ACHN (cell line): ENCODE measurements at regions not wholly inside any gene's neighbourhood (a gene's known extent, or its start where the extent isn't known, plus 50 kb on each side); places are given as distances from the start of the nearest gene placed in this dataset.
A peak's percentile ranks its signal among the peaks of the same experiment; 100 is the strongest.

Experiments
- DNase-seq: peaks from one replicate; pipeline ENCODE4 v3.0.0-alpha.2; 2015
- in situ Hi-C: cut with HindIII; loops from 2 replicates; pipeline ENCODE4 v1.10.0; 2017; ENCODE audit warnings: low sequenced_read_pairs, low pct_ligation_motif_present, low pct_unique_long_range_greater_than_20kb

DNA sequence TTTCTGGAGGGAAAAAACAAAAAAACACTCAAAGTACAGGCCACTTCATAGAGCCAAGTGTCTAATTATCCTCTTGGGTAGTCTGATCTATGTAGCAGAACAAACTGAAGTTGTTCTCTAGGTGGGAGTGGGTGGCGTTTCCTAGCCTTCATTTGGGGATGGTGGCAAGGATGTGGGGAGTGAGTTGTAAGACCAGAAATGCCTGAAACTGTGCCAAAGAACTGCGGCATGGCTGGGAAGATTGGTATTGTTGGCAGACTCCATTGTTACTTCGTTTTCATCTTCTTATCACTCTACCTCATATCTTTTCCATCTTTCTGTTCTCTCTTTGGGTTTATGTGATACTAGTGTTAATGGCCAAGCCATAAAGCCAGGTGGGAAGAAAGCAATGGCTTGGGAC lies 177.3 kb upstream of the DDHD1 start:
- DNase-seq, result no peak

DNA sequence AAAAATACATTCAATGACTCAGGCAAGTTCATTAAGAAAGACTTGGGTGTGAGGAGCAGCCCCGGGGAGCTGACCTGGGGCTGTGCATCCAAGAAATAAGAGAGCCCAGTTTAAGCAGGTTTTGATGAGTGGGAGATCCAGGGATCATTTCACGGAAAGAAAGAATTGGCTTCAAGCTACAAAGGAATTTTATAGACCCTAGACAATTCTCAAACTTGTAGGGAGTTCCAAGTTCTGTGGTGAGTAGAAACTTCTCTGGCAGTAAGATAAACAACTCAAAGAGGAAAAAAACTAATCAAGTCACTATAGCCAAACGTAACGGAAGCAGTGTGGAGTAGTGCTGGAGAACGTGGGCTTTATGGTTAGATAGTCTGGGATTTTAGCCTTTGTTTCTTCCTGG lies 175.7 kb upstream of the DDHD1 start:
- no peak for DNase-seq
- in situ Hi-C loops, result no loop called here

More for the DNA sequence above, 177.3 kb upstream of the DDHD1 start:
- in situ Hi-C loops, result no loop called here

DNA sequence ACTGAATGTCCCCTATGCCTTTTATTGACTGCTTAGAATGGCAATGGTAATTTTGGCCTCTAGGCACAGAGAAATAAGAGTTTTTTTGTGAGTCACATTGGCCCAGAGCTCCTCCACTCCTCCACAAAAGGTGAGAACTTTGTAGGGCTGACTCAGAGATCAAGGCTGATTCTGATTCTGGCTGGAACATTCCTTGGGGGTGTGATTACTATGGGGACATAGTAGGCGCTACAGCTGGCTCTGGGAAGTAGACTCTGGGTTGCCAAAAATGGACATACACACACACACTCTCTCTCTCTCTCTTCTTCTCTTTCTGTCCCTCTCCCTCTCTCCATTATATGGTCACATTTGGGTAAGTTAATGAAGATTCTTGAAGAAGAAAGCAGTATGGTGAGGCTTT lies 174.6 kb upstream of the DDHD1 start:
- in situ Hi-C loops, result no loop called here
- no peak for DNase-seq

DNA sequence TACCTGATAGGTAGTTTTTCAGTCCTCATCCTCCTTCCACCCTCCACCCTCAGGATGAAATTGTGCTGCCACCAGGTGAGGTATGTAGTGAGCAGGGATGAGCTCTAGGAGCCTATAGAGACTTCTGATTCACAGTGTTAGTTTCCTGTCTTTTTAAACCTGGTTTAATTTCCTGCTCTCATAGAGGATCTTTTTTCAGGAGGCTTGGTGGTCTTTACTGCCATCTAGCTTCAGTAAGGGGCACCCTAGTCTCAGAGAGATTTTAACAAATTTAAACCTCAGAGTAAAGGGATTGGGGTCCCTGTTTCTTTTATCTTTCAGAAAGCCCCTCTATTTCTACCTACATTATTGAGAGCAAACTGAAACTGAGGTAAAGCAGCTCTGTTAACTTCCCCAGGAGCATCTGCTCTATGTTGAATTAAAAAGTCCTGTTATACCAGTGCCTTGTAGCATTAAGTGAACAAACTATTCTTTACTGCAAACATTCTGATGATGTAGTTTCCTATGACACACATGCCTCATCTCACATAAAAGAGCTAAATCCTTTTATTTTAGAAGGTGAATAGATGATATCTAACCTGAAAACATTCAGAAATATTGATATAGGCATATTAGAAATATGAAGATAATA lies 172.2 kb upstream of the DDHD1 start:
- DNase-seq, result no peak
- in situ Hi-C loops, result no loop called here

DNA sequence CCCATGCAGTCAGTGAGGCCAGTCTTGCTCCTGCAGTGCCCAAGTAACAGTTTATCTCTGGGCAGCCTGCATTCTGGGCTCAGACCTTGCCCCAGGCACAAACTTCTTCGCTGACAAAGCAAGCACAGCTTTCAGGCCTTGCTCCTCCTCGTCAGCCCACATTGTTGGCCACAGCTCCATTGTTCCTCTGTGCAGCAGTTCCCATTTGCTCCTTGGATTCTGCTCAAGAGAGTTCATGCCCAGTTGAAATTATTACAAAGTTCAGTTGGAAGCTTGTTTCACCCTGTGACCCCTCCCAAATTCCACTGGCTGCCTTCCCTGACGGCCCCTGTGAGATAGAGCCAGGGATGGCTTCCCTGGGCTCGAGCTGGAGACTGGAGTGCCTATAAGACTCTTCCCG lies 163.4 kb upstream of the DDHD1 start:
- no peak for DNase-seq
- in situ Hi-C loops, result no loop called here

DNA sequence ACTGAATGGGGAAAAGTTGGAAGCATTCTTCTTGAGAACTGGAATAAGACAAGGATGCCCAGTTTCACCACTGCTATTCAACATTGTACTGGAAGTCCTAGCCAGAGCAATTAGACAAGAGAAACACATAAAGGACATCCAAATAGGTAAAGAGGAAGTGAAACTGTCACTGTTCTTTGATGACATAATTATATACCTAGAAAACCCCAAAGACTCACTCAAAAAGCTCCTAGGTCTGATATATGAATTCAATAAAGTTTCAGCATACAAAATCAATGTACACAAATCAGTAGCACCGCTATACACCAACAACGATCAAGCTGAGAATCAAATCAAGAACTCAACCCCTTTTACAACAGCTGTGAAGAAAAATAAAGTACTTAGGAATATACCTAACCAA lies 157.3 kb upstream of the DDHD1 start:
- in situ Hi-C loops, result no loop called here

DNA sequence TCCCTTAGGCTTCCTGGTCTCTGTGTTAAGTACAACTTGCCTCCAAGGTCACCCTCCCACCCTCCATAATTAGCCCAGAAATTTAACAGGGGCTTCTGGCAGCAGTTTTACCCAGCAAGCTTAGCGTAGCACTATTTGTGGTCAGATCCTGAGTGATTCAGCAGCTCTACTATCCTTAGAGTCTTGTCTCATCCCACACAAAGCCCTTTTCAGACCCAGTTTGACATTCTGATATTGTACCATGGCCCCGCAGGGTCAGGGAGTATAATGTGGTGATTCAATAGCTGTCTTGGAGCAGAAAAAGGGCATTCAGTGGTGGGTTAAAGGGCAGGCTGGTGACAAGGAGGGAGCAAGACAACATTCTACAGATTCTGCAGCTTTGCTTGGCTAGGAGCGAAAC lies 153.8 kb upstream of the DDHD1 start:
- in situ Hi-C loops, result no loop called here
- no peak for DNase-seq

More for the DNA sequence above, 157.3 kb upstream of the DDHD1 start:
- no peak for DNase-seq

DNA sequence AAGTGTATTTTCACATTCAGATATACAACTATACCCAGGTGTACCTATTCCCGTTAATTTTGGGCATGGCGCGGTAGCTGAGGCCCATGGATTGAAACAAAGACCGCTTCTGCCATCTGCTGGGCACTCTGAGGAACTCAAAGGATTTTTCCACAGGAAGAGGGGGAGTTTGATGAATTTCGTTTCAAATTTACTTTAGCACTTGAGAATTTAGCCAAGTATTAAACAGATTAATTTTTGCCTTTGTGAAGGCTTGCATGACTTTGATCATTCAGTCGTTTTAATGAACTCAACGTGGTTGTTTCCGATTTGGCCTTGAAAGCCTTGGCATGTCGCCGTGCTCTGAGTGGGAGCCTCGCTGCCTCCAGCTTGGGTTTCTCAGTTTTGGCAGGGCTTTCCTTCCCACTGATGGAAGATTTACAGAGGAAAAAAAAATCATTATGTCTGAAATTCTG lies 153.2 kb upstream of the DDHD1 start:
- in situ Hi-C loops, result no loop called here
- peak; percentile 39 for DNase-seq

DNA sequence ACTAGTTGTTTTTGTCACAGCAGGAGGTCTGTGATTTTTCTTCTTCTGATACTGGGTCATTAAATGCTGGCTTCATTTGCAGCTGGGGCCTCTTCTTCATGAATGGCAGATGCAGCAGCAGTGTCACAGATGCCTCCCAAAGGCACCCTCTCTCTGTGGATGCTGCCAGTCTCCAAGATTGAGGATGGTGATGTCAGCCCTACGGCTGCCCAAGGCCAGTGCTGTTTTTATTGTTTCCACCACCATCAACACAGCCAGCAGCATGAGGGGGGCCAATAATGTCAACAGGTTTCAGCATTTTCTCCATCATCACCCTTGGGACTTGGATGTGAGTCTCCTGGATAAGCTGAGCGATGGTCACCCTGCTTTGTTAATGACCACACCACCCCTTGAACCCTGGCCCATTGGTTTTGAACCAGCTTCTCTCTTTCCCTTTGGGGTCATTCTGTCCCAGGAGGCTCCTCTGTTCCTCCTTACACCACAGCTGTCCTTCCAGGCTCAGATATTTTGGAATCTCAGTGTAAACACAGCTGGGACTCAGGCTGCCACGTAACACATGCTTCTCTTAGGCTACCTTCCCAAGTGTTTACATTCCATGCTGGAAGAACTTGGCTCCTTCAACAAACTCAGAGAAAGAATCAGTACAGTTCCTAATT lies 151.7 kb upstream of the DDHD1 start:
- no peak for DNase-seq
- in situ Hi-C loops, result no loop called here

DNA sequence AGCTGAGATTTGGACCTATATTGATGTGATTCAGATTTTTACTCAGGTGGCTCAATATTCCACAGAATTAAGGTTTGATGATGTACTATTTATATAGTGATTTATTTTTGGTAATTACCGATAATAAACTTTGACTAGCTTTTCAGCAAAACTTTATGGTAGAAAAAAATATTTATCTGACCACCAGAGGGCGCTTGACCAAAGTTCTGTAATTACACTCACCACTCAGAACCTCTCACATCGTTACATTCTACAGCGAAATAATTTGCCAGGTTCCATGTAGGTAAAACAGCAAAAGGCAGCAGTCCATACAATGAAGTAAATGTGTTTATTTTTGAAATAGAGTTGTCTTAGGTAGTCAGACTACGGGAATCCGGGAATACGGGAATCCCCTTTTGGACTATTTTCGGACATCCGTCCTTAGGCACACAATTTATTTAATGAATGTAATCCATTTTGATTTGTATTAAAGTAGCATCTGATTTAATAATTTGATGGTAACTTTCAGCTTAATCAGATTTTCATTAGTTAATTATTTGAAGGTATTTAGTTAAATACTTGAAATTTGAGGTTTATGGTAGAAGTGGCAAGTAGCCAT lies 143.0 kb upstream of the DDHD1 start:
- in situ Hi-C loops, result no loop called here
- DNase-seq, result peak; percentile 25

DNA sequence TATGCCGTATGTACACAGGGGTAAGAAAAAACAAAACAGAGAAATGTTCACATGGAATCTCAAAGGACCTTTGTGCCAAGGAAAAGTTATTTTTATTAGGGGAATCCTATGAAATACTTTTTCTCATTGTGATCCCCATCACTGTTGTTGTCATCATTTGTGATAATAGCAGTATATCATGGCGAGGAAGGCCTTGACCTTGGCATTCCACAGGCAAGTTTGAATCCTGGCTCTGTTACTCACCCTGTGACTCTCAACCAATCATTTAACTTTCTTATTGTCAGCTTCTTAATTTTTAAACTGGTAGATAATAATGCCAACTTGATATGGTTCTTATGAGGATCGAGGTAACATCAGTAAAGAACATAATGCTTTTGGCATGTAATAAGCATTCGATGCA lies 142.2 kb upstream of the DDHD1 start:
- DNase-seq, result no peak
- in situ Hi-C loops, result no loop called here

DNA sequence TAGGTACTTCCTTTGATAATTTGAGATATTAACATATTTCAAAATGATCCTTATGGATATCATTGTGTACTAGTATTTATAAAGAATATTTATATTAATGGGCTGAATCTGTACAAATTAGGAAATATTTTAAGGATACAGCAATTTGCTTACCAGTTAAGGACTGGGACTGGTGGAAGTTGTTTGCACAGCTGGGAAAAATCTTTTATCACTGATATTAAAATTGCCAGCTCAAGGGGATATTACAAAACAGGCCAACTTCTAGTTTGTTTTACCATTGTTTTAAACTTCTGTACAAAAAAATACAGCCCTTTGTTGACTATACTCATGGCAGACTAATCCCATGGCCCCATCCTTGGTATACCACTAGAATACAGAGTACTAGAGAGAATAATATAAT lies 133.2 kb upstream of the DDHD1 start:
- in situ Hi-C loops, result no loop called here
- no peak for DNase-seq

DNA sequence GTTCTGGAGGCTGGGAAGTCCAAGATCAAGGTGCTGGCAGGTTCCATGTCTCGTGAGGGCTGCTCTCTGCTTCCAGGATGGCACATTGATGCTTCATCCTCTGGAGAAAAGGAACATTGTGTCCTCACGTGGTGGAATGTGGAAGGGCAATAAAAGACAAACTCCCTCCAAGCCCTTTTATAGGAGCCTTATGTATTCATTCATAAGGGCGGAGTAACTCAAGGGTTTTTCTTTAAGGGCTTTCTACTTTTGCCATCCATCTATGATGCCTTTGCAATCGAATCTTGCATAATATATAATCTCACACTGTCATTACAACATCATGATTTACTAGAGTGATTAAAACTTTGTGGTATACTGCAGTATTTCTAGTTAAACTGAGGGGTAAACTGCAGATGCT lies 132.7 kb upstream of the DDHD1 start:
- no peak for DNase-seq
- in situ Hi-C loops, result no loop called here

DNA sequence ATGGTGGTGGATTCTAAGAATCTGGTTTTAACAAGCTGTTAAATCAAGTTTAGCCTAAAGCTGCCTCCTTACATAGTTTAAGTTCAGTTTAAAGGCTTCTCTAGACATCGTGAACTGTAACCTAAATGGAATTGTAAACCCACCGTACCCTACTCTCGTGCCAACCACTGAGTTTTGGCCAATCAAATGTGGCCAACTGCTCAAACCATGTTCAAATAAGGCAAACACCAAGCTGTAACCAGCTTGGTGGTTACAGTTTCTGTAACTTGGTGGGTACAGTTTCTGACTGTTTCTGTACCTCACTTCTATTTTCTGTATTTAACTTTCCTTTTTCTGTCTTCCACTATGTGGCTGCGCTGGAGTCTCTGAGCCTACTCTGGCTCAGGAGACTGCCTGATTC lies 131.9 kb upstream of the DDHD1 start:
- DNase-seq, result no peak
- in situ Hi-C loops, result no loop called here

DNA sequence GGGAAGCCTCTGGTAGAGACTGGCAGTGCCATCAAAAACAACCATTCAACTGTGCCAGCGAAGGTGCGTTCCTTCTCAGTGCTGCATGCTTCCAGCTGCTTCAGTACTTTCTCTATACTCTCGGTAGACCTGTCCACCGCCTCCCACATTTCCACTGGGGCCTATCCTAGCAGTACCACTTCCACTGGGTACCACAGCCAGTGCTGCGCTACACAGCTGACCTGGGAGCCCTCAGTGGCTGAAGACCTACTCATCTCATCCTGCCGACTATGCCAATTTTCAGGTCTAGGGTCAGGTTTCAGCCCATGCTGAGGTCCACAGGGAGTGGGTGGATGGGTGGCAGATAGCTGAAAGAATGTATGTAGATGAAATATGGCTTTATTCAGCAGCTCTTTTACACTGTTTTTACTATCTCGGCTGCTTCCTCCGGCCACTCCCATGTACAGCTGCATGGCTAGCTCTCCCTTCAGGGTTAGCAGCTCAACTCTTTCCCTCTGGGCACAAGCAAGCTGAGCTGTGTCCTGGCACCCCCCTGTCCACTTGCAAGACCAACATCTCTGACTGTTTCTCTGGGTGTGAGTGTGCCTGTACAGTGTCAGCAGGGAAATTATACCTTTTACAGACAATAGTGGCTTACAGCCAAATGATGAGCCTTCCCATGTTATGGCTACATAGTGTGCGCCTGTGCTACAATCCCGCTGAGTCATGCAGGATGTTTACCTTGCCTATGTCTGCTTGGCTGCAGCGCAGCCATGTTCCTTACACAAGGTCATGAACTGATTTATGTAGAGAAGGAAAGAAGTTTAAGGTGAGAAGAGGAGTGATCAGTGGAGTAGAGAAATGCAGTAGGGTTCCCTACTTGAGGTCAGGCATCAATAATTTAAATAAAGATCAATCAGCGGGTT lies 125.7 kb upstream of the DDHD1 start:
- no peak for DNase-seq
- in situ Hi-C loops, result no loop called here

DNA sequence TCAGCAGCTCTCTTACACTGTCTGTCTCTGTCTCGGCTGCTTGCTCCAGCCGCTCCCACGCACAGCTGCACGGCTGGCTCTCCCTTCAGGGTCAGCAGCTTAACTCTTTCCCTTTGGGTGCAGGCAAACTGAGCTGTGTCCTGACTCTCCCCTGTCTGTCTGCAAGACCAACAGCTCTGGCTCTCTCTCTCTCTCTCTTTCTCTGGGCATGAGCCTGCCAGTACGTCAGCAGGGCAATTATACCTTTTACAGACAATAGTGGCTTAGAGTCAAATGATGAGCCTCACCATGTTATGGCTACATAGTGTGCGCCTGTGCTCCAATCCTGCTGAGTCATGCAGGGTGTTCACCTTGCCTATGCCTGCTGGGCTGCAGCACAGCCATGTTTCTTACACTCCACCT lies 120.5 kb upstream of the DDHD1 start:
- in situ Hi-C loops, result no loop called here
- no peak for DNase-seq

DNA sequence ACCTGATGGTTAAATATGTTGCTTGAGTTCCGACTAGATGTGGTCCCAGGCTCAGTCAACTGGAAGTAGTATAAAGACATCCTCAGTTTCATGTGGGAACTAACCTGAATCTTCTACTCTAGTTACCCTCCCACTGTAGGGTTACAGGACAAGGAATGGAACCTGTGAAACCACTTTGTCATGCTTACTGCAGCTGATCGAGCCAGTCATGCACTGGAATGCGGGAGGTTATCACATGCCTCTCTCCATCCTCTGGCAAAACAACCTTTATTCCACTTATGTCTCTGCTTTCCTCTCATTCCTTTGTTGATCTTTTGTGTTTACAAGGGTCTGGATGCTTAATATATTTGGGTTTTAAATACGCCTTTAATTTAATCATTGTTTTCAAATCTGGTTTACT lies 111.9 kb upstream of the DDHD1 start:
- in situ Hi-C loops, result no loop called here
- DNase-seq, result no peak

DNA sequence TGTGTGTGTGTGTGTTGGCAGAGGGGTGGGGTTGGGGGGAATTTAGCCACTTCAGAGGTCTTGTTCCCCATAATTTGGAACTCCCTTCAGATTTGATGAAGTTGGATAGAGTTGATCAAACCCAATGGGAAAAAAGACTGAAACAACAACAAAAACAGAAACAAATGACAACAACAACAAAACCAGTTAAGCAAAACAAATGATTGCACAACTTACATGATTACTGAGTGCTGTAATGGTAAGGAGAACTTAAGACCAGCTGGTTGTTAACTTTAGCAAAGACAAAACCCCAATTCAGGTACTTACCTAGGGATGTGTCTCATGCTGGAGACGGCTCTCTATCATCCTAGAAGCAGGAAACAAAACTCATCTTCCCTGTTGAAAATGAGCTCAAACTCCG lies 107.8 kb upstream of the DDHD1 start:
- DNase-seq, result no peak
- in situ Hi-C loops, result no loop called here

DNA sequence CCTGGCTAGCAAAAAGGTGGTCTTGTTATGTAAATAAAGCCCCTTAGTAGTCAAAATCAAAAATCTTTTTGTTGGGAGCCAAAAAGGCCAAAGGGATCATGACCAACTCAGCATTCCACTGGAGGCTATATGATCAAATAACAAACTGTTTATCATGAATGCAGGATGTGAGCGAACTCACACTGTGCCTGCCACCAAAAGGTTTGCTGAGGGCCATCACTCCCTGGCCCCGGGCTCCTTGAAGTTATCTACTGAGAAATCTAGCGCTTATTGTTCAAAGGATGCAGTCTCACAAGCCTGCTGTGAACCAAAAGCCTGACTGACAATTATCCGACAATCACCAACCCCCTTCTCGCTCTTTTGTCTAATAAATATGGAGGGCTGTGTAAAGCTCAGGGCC lies 107.2 kb upstream of the DDHD1 start:
- in situ Hi-C loops, result no loop called here
- DNase-seq, result no peak
